Body of pancreas (tissue), 4 donors: ENCODE measurements at regions not wholly inside any gene's neighbourhood (a gene's known extent, or its start where the extent isn't known, plus 50 kb on each side); places are given as distances from the start of the nearest gene placed in this dataset.
A peak's percentile ranks its signal among the peaks of the same experiment; 100 is the strongest.

Experiments
- ATAC-seq: fragments of 150-250 bp; one replicate; pipeline ENCODE4 v1.9.1; 2016
- DNase-seq, 4 donors: peaks; one replicate each; pipeline ENCODE4 v3.0.0-alpha.2; 2019
- H3K27ac ChIP-seq, 4 donors: fragments of 200-600 bp; sonication (generic); 1 replicate in 3 of 4; 2 replicates in 1 of 4; pipeline versions ENCODE4 v1.5.1 to v1.6.1; 2016 to 2019; ENCODE audit warnings: mild to moderate bottlenecking in 1 of 4, mixed read lengths in 1 of 4, moderate library complexity in 1 of 4
- H3K27me3 ChIP-seq, 2 donors: fragments of 200-600 bp; sonication (generic); one replicate each; pipeline ENCODE4 v1.6.0; 2016; ENCODE audit warnings: mild to moderate bottlenecking in 1 of 2
- H3K36me3 ChIP-seq, 2 donors: fragments of 200-600 bp; sonication (generic); replicated peaks in 1 of 2; 2 replicates each; pipeline ENCODE4 v1.5.1; 2016; ENCODE audit warnings: low read depth in 2 of 2; ENCODE audit not compliant: insufficient read depth in 1 of 2
- H3K4me1 ChIP-seq: fragments of 200-600 bp; sonication (generic); one replicate; pipeline ENCODE4 v1.6.0; 2016
- H3K4me3 ChIP-seq, 2 donors: fragments of 200-600 bp; sonication (generic); 1 replicate in 1 of 2; 2 replicates in 1 of 2; pipeline ENCODE4 v1.5.1; 2016 to 2019
- H3K9me3 ChIP-seq, 3 donors: fragments of 200-600 bp; sonication (generic); 1 replicate in 2 of 3; 2 replicates in 1 of 3; pipeline ENCODE4 v1.5.1; 2016
- POLR2A ChIP-seq, 3 donors: fragments of 450-650 bp; IDR thresholded peaks; one replicate each; pipeline ENCODE4 v1.6.1; 2016; ENCODE audit warnings: antibody characterized with exemption in 3 of 3, mild to moderate bottlenecking in 2 of 3
- WGBS, 2 donors: methylation state at CpG; one replicate each; pipeline ENCODE4 v1.1.5; 2017; 5-methylcytosine and 5-hydroxymethylcytosine counted together
- intact Hi-C: fragments of 100-400 bp; cut with DNase I; formaldehyde crosslinking; loops from one replicate; pipeline ENCODE4 v1.15.1; 2023
- TF ChIP-seq, protein P1 (sequence below), 7 experiments: fragments of 450-650 bp in 4 of 7; fragments of 200-600 bp in 3 of 7; sonication (generic) in 3 of 7; IDR thresholded peaks; one replicate each; pipeline ENCODE4 v1.5.1; 2016 to 2019; ENCODE audit warnings: antibody characterized with exemption in 7 of 7

DNA sequence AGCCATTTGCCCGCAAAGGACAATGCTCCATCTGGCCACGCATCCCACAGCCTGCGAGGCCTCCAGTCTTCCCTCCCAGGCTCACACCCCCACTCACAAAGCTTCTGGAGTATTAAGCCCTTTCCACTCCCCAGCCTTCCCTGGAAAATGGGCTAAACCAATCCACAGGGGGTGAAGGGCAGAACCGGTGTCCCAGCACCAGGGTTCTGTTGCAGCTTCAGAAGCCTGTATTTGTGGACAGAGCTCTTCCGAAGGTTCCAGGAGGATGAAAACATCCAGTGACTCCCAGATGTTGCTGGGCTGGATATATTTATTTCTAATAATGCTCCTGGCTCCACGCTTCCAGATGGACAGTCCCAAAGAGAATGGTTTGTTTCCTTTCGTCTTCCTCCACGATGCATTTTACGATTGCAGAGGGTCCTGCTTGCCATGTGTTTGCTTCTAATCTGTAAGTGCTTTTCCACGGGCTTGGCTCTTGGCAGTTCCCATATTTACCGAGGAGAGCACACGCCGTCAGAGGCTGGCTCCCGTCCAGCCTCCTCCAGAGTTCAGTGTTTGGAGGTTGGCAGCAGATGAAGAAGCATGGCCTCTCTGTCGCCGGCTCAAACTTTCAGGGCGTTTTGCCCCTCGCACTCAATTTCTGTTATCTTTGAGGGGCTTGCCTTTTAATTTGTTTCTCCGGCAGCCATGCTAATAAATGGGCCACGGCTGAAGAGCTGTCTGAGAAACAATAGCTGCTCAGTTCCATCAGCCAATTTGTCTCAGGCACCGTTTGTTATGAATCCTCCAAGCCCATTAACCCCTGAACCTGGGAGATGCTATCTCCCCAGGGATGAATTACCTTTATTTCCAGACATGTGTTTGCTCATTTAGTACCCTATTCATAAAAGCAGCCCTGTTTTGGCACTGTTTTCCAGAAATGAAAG lies 367.9 kb upstream of the PROK2 start:
- Histone ChIP-seq H3K4me3 (no peak overlapping the region), H3K36me3 (no peaks in the 10 kb centered on the region), H3K4me1 (peaks cover 45% of the 10 kb centered on the region), H3K27me3 (no peaks in the 10 kb centered on the region), H3K9me3 (no peaks in the 10 kb centered on the region), H3K27ac (peak overlapping the region; percentile 11 to 47 (median 44))
- no peak for TF ChIP-seq POLR2A (IDR thresholded peaks at IDR 0.05)
- TF ChIP-seq, protein P1, sequence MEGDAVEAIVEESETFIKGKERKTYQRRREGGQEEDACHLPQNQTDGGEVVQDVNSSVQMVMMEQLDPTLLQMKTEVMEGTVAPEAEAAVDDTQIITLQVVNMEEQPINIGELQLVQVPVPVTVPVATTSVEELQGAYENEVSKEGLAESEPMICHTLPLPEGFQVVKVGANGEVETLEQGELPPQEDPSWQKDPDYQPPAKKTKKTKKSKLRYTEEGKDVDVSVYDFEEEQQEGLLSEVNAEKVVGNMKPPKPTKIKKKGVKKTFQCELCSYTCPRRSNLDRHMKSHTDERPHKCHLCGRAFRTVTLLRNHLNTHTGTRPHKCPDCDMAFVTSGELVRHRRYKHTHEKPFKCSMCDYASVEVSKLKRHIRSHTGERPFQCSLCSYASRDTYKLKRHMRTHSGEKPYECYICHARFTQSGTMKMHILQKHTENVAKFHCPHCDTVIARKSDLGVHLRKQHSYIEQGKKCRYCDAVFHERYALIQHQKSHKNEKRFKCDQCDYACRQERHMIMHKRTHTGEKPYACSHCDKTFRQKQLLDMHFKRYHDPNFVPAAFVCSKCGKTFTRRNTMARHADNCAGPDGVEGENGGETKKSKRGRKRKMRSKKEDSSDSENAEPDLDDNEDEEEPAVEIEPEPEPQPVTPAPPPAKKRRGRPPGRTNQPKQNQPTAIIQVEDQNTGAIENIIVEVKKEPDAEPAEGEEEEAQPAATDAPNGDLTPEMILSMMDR (IDR thresholded peaks at IDR 0.05) = no peak
- ATAC-seq (peak; percentile 78), DNase-seq (peak; percentile 81 to 90 (median 88))
- 18 to 21% methylated on average over 20 to 21 of the region's 21 CpGs for WGBS, 2 donors
- intact Hi-C loops = no loop called here

DNA sequence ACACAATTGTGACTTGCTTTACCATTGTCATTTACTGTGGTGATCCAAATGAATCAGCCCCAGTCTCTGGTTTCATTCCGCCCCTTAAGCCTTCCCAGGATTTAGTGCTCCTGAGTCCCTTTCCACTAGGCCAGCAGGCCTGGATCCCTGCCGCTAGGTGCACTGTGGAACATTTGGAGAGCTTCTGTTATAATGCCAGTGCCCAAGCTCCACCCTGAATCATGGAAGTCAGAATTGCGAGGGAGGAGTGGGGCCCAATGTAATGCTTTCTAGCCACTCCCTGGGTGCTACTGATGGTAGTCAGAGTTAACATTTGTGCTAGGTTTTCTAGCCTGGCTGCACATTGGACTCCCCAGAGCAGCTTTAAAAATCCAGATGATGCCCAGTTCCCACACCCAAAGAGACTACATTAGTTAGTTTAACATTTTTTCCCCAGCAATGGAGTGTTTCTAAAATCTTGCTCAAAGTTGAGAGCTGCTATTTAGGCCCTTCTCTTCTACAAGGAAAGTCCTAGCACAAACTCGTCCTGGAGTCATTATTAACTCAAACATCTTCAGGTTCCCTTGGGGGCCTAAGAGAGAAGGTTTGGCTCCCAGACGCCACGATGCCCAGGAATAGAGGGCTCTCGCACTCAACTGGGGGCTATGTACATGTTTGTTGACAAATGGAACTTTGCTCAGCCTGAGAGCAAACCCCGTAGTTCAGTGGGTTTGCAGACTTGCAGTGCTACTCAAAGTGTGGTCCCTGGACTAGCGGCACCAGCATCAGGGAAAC lies 366.7 kb upstream of the PROK2 start:
- intact Hi-C loops = no loop called here
- Histone ChIP-seq H3K9me3 (no peaks in the 10 kb centered on the region), H3K27me3 (no peaks in the 10 kb centered on the region), H3K36me3 (no peaks in the 10 kb centered on the region), H3K4me1 (peaks cover 45% of the 10 kb centered on the region), H3K27ac (peak overlapping the region in 3 of 4 donors; percentile 45 to 70 (median 63)), H3K4me3 (no peak overlapping the region)
- TF ChIP-seq, protein P1 (IDR thresholded peaks at IDR 0.05) = no peak
- TF ChIP-seq POLR2A (IDR thresholded peaks at IDR 0.05) = no peak
- no peak for ATAC-seq
- 75 to 84% methylated on average over 8 to 9 of the region's 9 CpGs for WGBS, 2 donors
- DNase-seq = peak in 1 of 4 donors; percentile 16

DNA sequence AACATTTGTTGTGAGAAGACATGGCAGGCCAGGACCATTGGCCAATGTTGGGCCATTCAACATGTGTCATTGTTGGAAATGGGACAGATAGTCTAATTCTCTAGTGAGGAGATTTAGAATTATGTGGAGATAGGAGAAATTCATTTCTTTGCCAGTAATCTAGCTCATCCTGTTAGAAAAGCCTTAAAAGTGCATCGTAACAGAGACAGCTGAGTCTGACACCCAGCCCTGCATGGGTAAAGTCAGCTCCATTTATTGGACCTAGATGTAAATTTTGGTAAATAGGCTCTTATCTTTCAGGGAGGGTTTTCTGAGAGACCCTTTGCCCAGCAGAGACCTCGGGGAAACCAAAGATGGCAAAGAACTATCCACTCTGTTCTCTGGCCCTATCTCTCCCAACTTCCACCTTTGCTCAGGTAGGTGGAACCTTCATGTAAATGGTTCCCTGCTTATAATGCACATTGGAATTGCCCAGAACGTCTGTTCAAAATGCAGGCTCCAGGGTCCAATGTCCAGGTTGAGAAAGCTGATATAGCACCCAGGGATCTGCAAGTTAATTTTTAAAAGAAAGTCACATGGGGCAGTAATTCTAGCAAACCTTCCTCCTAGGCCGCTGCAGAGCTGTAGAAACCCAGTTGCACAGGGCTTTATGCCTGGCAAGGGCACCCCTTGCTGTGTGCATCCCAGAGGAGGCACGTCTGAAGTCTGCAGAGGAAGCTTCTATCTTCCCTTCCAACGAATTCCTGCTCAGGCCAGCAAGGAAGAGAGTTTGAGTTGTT lies 365.9 kb upstream of the PROK2 start:
- DNase-seq (peak; percentile 64 to 86 (median 73)), ATAC-seq (peak; percentile 84)
- Histone ChIP-seq H3K27ac (peak overlapping the region in 3 of 4 donors; percentile 45 to 70 (median 63)), H3K4me1 (peaks cover 44% of the 10 kb centered on the region), H3K36me3 (no peaks in the 10 kb centered on the region), H3K27me3 (no peaks in the 10 kb centered on the region), H3K9me3 (no peaks in the 10 kb centered on the region), H3K4me3 (no peak overlapping the region)
- TF ChIP-seq, protein P1 (IDR thresholded peaks at IDR 0.05) = no peak
- TF ChIP-seq POLR2A (IDR thresholded peaks at IDR 0.05) = peak in 1 of 3 donors; percentile 28
- WGBS, 2 donors = 22 to 29% methylated on average over 6 of the region's 6 CpGs
- intact Hi-C loops = no loop called here

DNA sequence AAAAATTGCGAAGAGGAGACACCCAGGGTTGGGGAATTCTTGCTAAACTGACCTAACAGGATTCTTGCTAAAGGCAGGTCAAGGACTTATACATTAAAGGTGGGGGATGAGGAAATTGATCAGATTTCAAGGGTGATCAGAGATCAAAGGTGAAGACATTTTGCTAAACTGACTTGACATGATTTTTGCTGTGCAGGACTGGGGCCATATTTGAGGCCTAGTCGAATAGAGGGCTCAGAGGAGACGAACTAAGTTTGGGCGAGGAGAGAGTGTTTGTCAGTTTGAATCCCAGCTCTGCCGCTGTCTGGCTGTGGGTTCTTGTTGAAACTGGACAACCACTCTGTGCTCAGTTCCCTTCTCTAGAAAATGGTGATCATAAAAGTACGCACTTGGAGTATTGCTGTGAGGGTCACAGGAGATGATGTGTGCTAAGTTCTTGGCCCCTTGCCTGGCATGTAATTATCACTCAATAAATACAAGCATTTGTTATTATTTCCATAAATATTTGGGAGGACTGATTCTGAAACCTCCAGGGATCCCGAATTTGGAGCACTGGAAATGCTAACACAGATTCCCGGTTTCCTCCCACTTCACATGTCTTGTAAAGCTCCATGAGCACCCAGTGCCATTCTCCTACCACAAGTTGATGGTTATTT lies 364.8 kb upstream of the PROK2 start:
- Histone ChIP-seq H3K9me3 (no peaks in the 10 kb centered on the region), H3K27me3 (no peaks in the 10 kb centered on the region), H3K36me3 (no peaks in the 10 kb centered on the region), H3K27ac (no peak overlapping the region), H3K4me3 (no peak overlapping the region), H3K4me1 (peaks cover 39% of the 10 kb centered on the region)
- no peak for ATAC-seq
- WGBS, 2 donors = 90 to 93% methylated on average over 8 of the region's 8 CpGs
- intact Hi-C loops = no loop called here
- no peak for DNase-seq
- TF ChIP-seq, protein P1 (IDR thresholded peaks at IDR 0.05) = no peak
- TF ChIP-seq POLR2A (IDR thresholded peaks at IDR 0.05) = no peak
